ENCODE measurements at regions not wholly inside any gene's neighbourhood (a gene's known extent, or its start where the extent isn't known, plus 50 kb on each side); places are given as distances from the start of the nearest gene placed in this dataset.

DNA sequence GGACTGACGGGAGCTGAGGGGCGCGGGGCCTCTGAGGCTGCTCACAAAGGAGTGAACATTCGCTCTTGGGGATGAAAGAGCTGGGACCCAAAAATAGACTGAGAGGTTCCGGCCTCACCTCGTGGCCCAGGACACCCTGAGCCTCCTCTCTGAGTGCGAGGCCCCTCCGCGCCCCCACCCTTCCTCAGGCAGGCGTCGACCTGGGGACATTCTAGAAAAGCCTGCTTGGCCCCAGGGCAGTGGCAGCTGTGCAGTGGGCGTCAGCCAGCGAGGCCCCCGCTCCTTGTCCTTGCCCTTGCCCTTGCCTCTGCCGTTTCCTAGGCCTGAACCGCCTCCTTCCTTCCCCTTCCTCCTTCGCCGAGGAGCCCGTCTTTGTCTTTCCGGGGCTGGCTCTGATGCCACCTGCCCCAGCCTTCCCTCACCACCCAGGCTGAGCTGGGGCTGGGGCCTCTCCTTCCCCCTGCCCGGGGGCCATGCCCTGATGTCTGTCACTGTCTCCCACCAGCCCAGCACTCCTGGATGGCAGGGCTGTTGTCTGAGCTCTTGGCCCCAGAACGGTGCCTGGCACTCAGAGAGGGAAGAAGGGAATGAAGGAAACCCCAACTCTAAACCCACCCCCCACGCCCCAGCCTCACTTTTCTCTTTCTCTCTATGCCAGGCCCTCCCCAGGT lies 208.2 kb upstream of the RTL1 start:
- no TSS peak for BruUV-seq (replicated peaks)
- Histone ChIP-seq H2AK5ac (ENCODE audit: low read depth, low read length) (no peak overlapping the region), H2BK15ac (ENCODE audit: low read depth, low read length) (no peak overlapping the region), H2BK120ac (ENCODE audit: low read depth, low read length) (no peak overlapping the region), H3K23ac (ENCODE audit: low read depth, low read length) (no peak overlapping the region), H3K4ac (ENCODE audit: low read depth, low read length) (no peak overlapping the region), H3K14ac (replicated peaks; ENCODE audit: low read depth, low read length) (no peak overlapping the region), H3K36me3 (ENCODE audit: control insufficient read depth, insufficient read depth, low read length) (no peaks in the 10 kb centered on the region), H4K5ac (ENCODE audit: low read depth, low read length) (no peak overlapping the region), H3K27ac (ENCODE audit: insufficient read depth, low read length) (no peak overlapping the region), H2AK9ac (replicated peaks; ENCODE audit: low read depth, low read length, poor library complexity) (peak overlapping the region; percentile 3), H3K27me3 (ENCODE audit: control insufficient read depth, insufficient read depth, low read length) (peaks cover 14% of the 10 kb centered on the region; the same call in 1 of the 2 replicates), H3K79me1 (ENCODE audit: low read depth in 1 of 2, low read length in 2 of 2) (no peaks in the 10 kb centered on the region), H3K9me1 (ENCODE audit: insufficient read depth, low read length) (no peaks in the 10 kb centered on the region), H3K9ac (ENCODE audit: low read depth, low read length) (no peak overlapping the region), H2BK5ac (ENCODE audit: low read depth, low read length, poor library complexity, severe bottlenecking) (no peak overlapping the region), H3K4me2 (ENCODE audit: low read depth, low read length) (no peak overlapping the region), H3K18ac (ENCODE audit: low read depth, low read length) (no peak overlapping the region), H4K8ac (ENCODE audit: low read depth in 2 of 2, low read length in 2 of 2) (no peak overlapping the region), H2BK20ac (ENCODE audit: low read depth, low read length) (no peak overlapping the region), H3K56ac (ENCODE audit: extremely low read depth, insufficient read depth, low read length) (no peak overlapping the region), H3K4me1 (ENCODE audit: control insufficient read depth, insufficient read depth, low read length) (no peaks in the 10 kb centered on the region), H4K20me1 (ENCODE audit: insufficient read depth, low read length) (no peaks in the 10 kb centered on the region), H3K4me3 (ENCODE audit: insufficient read depth, low read depth, low read length) (no peak overlapping the region), H2AFZ (replicated peaks; ENCODE audit: low read length, poor library complexity) (peak overlapping the region; percentile 19), H4K91ac (ENCODE audit: insufficient read depth, low read depth, low read length) (no peak overlapping the region), H3K9me3 (ENCODE audit: control insufficient read depth, insufficient read depth, low read length) (no peaks in the 10 kb centered on the region; the same call in 1 of the 2 replicates)
- CTCF ChIA-PET: no interaction called here
- intact Hi-C loops (cut with micrococcal nuclease): no loop called here
- in situ Hi-C loops (cut with MboI; ENCODE audit: low sequenced_read_pairs): no loop called here
- no peak for TF ChIP-seq SMC3 (IDR thresholded peaks at IDR 0.05; ENCODE audit: low read depth, low read length)
- TF ChIP-seq, protein P1, sequence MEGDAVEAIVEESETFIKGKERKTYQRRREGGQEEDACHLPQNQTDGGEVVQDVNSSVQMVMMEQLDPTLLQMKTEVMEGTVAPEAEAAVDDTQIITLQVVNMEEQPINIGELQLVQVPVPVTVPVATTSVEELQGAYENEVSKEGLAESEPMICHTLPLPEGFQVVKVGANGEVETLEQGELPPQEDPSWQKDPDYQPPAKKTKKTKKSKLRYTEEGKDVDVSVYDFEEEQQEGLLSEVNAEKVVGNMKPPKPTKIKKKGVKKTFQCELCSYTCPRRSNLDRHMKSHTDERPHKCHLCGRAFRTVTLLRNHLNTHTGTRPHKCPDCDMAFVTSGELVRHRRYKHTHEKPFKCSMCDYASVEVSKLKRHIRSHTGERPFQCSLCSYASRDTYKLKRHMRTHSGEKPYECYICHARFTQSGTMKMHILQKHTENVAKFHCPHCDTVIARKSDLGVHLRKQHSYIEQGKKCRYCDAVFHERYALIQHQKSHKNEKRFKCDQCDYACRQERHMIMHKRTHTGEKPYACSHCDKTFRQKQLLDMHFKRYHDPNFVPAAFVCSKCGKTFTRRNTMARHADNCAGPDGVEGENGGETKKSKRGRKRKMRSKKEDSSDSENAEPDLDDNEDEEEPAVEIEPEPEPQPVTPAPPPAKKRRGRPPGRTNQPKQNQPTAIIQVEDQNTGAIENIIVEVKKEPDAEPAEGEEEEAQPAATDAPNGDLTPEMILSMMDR (conservative IDR thresholded peaks at IDR 0.05; ENCODE audit: low read depth, low read length): no peak
- no peak for TF ChIP-seq MAZ (IDR thresholded peaks at IDR 0.05; ENCODE audit: borderline replicate concordance, low read depth, low read length)
- TF ChIP-seq RAD21 (IDR thresholded peaks at IDR 0.05; ENCODE audit: low read length): no peak
- dilution Hi-C loops (cut with HindIII; ENCODE audit: low sequenced_read_pairs, unreplicated experiment): no loop called here
- POLR2A ChIA-PET (ENCODE audit: unreplicated experiment): no interaction called here
- 62% methylated on average over 9 of the region's 23 CpGs; no CpG with 5 or more reads in 1 of the 2 experiments for WGBS, 2 experiments (ENCODE audit: extremely low coverage in 2 of 2, insufficient read length in 1 of 2)
- ATAC-seq (ENCODE audit: low read depth) (no peak), DNase-seq (no peak)
